A673 (cell line): ENCODE measurements at regions not wholly inside any gene's neighbourhood (a gene's known extent, or its start where the extent isn't known, plus 50 kb on each side); places are given as distances from the start of the nearest gene placed in this dataset.

Experiments used
- BruUV-seq: library from RNA; stranded (reverse); fragments of 400-500 nt; replicated peaks from 2 replicates; lab custom pipeline; 2021; lab: Mats Ljungman, UMichigan
- CTCF ChIA-PET: fragments of 300-600 bp; sonication (Branson Sonifier 250); formaldehyde crosslinking; loops from one replicate; lab custom pipeline; 2022; ENCODE audit warnings: antibody characterized with exemption; lab: Charles Lee
- POLR2A ChIA-PET: fragments of 300-600 bp; sonication (Branson Sonifier 250); formaldehyde crosslinking; loops from one replicate; lab custom pipeline; 2022; ENCODE audit warnings: antibody characterized with exemption; ENCODE audit not compliant: low non-redundant PET; lab: Charles Lee
- DNase-seq: peaks from one replicate; pipeline ENCODE4 v3.0.0-alpha.2; 2015; ENCODE audit warnings: low spot score
- H3K27ac ChIP-seq: fragments of 200-600 bp; sonication (generic); 2 replicates; pipeline ENCODE4 v1.5.1; 2016; ENCODE audit warnings: mixed run types, low read depth, mild to moderate bottlenecking, mixed read lengths, antibody characterized with exemption, low read length; ENCODE audit not compliant: poor library complexity, severe bottlenecking
- H3K27me3 ChIP-seq: fragments of 200-600 bp; sonication (generic); replicated peaks from 2 replicates; pipeline ENCODE4 v1.6.1; 2017; ENCODE audit warnings: mixed run types, low read depth, mild to moderate bottlenecking, mixed read lengths, antibody characterized with exemption, low read length; ENCODE audit not compliant: insufficient read depth, poor library complexity
- H3K36me3 ChIP-seq: fragments of 200-600 bp; sonication (generic); 2 replicates; pipeline ENCODE4 v1.6.1; 2016; ENCODE audit warnings: mixed run types, mild to moderate bottlenecking, mixed read lengths, antibody characterized with exemption, low read length; ENCODE audit not compliant: insufficient read depth, poor library complexity, severe bottlenecking
- H3K4me1 ChIP-seq: fragments of 200-600 bp; sonication (generic); 2 replicates; pipeline ENCODE4 v1.6.1; 2017; ENCODE audit warnings: mixed run types, mild to moderate bottlenecking, mixed read lengths, antibody characterized with exemption, low read length; ENCODE audit not compliant: insufficient read depth, poor library complexity, severe bottlenecking
- H3K4me3 ChIP-seq: fragments of 200-600 bp; sonication (generic); 2 replicates; pipeline ENCODE4 v1.5.1; 2016; ENCODE audit warnings: low read depth, mixed run types, mild to moderate bottlenecking, mixed read lengths, low read length; ENCODE audit not compliant: poor library complexity, severe bottlenecking
- H3K9me3 ChIP-seq: fragments of 200-600 bp; sonication (generic); 2 replicates; pipeline ENCODE4 v1.6.1; 2016; ENCODE audit warnings: mixed run types, low read depth, mild to moderate bottlenecking, mixed read lengths, antibody characterized with exemption, low read length; ENCODE audit not compliant: poor library complexity, severe bottlenecking
- EZH2 ChIP-seq: fragments of 200-600 bp; sonication (generic); IDR thresholded peaks from 2 replicates; pipeline ENCODE4 v1.6.1; 2017; ENCODE audit warnings: borderline replicate concordance, low read depth, mild to moderate bottlenecking, mixed read lengths, antibody characterized with exemption, low read length; ENCODE audit not compliant: poor library complexity, severe bottlenecking
- intact Hi-C: fragments of 100-400 bp; cut with micrococcal nuclease; formaldehyde crosslinking; loops from one replicate; pipeline ENCODE4 v1.10.0; 2022; ENCODE audit not compliant: unreplicated experiment
- TF ChIP-seq, protein P1 (sequence below): fragments of 300-800, 200-600 bp; sonication (generic); conservative IDR thresholded peaks from 2 replicates; pipeline ENCODE4 v1.5.1; 2017; ENCODE audit warnings: low read depth, mild to moderate bottlenecking, antibody characterized with exemption, low read length, moderate library complexity, mixed read lengths

DNA sequence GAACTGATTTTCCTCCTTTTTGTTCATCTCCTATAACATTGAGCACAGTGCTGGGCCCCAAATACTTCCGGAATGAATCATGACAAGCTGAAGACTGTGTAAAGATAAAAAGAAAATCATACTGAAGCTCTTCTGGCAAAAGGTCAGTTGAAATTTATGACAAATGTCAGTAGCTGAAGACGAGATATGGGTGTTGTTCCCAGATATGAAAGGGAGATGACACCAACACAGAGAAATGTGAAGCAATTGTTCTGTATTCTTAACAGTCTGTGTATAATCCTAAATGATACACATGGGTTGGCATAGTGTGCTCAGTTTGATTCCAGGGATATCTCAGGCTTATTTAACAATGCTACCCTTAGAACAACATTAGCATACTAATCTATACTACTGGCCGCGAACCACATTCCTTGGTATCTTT, 170.5 kb upstream of the PITX2 start:
- H3K27me3 ChIP-seq, result no peaks in the 10 kb centered on the region
- no peaks in the 10 kb centered on the region for H3K9me3 ChIP-seq
- peaks cover 4% of the 10 kb centered on the region for H3K4me1 ChIP-seq
- ChIA-PET CTCF (no interaction called here), POLR2A (no interaction called here)
- no peak overlapping the region for H3K27ac ChIP-seq
- no peaks in the 10 kb centered on the region for H3K36me3 ChIP-seq
- BruUV-seq, result no TSS peak
- TF ChIP-seq, protein P1, sequence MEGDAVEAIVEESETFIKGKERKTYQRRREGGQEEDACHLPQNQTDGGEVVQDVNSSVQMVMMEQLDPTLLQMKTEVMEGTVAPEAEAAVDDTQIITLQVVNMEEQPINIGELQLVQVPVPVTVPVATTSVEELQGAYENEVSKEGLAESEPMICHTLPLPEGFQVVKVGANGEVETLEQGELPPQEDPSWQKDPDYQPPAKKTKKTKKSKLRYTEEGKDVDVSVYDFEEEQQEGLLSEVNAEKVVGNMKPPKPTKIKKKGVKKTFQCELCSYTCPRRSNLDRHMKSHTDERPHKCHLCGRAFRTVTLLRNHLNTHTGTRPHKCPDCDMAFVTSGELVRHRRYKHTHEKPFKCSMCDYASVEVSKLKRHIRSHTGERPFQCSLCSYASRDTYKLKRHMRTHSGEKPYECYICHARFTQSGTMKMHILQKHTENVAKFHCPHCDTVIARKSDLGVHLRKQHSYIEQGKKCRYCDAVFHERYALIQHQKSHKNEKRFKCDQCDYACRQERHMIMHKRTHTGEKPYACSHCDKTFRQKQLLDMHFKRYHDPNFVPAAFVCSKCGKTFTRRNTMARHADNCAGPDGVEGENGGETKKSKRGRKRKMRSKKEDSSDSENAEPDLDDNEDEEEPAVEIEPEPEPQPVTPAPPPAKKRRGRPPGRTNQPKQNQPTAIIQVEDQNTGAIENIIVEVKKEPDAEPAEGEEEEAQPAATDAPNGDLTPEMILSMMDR, result no peak
- no peak for TF ChIP-seq EZH2
- no peak overlapping the region for H3K4me3 ChIP-seq
- intact Hi-C loops, result no loop called here
- DNase-seq, result no peak

DNA sequence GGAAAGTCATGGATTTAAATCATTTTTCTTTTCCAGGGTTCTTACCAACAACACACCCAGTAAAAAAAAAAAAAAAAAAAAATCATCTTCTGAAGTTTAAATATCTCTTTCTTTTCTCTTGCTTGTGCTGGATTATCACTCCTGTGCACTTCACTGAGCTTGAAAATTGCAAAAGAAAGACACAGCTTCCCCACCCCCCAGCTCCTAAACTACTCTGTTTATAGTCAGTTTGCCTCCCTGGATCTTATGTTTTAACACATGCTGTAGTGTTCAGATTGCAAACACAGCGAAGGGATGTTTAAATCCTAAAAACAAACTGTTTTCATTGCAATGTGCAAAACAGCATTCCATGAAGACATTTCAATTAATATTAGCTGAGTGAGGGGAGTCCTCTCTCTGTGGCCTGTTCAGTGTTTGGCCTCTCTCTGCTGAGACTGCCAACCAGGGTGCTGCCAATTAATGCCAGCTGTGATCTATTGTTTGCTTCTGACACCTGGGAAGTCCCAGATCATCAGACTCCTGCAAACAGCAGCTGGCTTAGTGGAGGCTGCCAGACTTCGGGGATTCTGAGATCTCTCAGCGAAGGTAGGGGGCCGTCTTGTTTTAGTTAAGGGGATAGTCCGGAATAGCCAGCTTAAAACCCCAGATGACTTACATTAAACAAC, 171.1 kb upstream of the PITX2 start:
- CTCF ChIA-PET, result no interaction called here
- peaks cover 4% of the 10 kb centered on the region for H3K4me1 ChIP-seq
- POLR2A ChIA-PET, result no interaction called here
- no peaks in the 10 kb centered on the region for H3K9me3 ChIP-seq
- H3K27ac ChIP-seq, result no peak overlapping the region
- intact Hi-C loops, result no loop called here
- no peaks in the 10 kb centered on the region for H3K27me3 ChIP-seq
- no peak overlapping the region for H3K4me3 ChIP-seq
- TF ChIP-seq EZH2, result no peak
- TF ChIP-seq, protein P1, result no peak
- no TSS peak for BruUV-seq
- no peaks in the 10 kb centered on the region for H3K36me3 ChIP-seq
- no peak for DNase-seq

DNA sequence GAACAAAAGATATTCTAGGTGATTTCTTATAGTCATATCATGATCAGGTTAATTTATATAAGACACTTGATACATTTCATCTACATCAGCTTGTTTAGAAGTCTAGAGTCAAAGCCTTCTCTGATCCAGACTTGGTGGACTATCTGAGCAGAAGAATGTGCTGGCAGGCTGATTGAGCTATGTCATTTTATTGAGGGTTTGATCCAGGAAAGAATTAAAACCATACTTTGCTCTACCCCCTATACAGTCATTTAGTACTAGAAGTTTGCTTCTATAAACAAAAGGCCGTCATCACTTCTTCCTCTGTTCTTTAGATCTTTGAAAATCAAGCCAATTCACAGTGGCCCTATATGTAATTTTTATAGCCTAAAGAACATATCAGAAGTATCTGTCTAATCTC, 173.1 kb upstream of the PITX2 start:
- no peak for DNase-seq
- H3K36me3 ChIP-seq, result no peaks in the 10 kb centered on the region
- H3K27me3 ChIP-seq, result no peaks in the 10 kb centered on the region
- no peak for TF ChIP-seq EZH2
- TF ChIP-seq, protein P1, result no peak
- no TSS peak for BruUV-seq
- ChIA-PET CTCF (no interaction called here), POLR2A (no interaction called here)
- no peak overlapping the region for H3K27ac ChIP-seq
- H3K4me3 ChIP-seq, result no peak overlapping the region
- intact Hi-C loops, result no loop called here
- no peaks in the 10 kb centered on the region for H3K9me3 ChIP-seq
- peaks cover 4% of the 10 kb centered on the region for H3K4me1 ChIP-seq
